IMR-90 (cell line): ENCODE measurements at regions not wholly inside any gene's neighbourhood (a gene's known extent, or its start where the extent isn't known, plus 50 kb on each side); places are given as distances from the start of the nearest gene placed in this dataset.

Experiments used
- BHLHE40 ChIP-seq: fragments of 150-350 bp; IDR thresholded peaks from 2 replicates; pipeline ENCODE4 v1.6.1; 2016; ENCODE audit warnings: mild to moderate bottlenecking, low read depth, low read length
- CHD1 ChIP-seq: IDR thresholded peaks from 2 replicates; pipeline ENCODE4 v1.6.1; 2012; ENCODE audit warnings: low read depth, low read length, improper control_type of control experiment
- CTCF ChIP-seq: conservative IDR thresholded peaks from 2 replicates; pipeline ENCODE4 v1.5.1; 2012; ENCODE audit warnings: mild to moderate bottlenecking, low read depth, low read length, improper control_type of control experiment
- ELK1 ChIP-seq: fragments of 150-350 bp; IDR thresholded peaks from 2 replicates; pipeline ENCODE4 v1.6.1; 2016; ENCODE audit warnings: low read depth, mild to moderate bottlenecking, low read length, moderate library complexity, borderline replicate concordance
- NFE2L2 ChIP-seq: fragments of 150-350 bp; IDR thresholded peaks from 2 replicates; pipeline ENCODE4 v1.6.1; 2016; ENCODE audit warnings: low read depth, mild to moderate bottlenecking, low read length
- POLR2A ChIP-seq: IDR thresholded peaks from 2 replicates; pipeline ENCODE4 v1.6.1; 2012; ENCODE audit warnings: mild to moderate bottlenecking, low read depth, low read length
- RAD21 ChIP-seq: IDR thresholded peaks from 2 replicates; pipeline ENCODE4 v1.6.1; 2012; ENCODE audit warnings: low read length, improper control_type of control experiment
- RFX5 ChIP-seq: IDR thresholded peaks from 2 replicates; pipeline ENCODE4 v1.8.0; 2012; ENCODE audit warnings: low read depth, mild to moderate bottlenecking, low read length, moderate library complexity

- TF ChIP-seq CTCF (no peak), POLR2A (no peak), ELK1 (no peak), RAD21 (no peak), NFE2L2 (no peak), RFX5 (no peak), BHLHE40 (no peak), CHD1 (no peak)
Measured at GRCh38 chr9:26172301-26172700, 494.1 kb upstream of the TUSC1 start.
